CD4-positive, alpha-beta T cell treated with Interleukin-12 subunit alpha and Interleukin-12 subunit beta, for 1 hour (primary cell): ENCODE measurements at regions not wholly inside any gene's neighbourhood (a gene's known extent, or its start where the extent isn't known, plus 50 kb on each side); places are given as distances from the start of the nearest gene placed in this dataset.

Source experiments
- DNase-seq: peaks from one replicate; pipeline ENCODE4 v3.0.0-alpha.2; 2020

DNA sequence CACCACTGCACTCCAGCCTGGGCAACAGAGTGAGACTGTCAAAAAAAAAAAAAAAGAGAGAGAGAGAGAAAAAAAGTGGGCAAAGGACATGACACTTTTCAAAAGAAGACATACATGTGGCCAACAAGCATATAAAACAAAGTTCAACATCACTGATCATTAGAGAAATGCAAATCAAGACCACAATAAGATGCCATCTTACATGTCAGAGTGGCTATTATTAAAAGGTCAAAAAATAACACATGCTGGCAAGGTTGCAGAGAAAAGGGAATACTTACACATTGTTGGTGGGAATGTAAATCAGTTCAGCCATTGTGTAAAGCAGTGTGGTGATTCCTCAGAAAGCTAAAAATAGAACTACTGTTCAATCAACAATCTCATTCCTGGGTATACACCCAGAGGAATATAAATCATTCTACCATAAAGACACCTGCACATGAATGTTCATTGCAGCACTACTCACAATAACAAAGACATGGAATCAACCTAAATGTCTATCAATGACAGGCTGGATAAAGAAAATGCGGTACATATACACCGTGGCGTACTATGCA lies 94.9 kb upstream of the TRIM2 start:
- no peak for DNase-seq

DNA sequence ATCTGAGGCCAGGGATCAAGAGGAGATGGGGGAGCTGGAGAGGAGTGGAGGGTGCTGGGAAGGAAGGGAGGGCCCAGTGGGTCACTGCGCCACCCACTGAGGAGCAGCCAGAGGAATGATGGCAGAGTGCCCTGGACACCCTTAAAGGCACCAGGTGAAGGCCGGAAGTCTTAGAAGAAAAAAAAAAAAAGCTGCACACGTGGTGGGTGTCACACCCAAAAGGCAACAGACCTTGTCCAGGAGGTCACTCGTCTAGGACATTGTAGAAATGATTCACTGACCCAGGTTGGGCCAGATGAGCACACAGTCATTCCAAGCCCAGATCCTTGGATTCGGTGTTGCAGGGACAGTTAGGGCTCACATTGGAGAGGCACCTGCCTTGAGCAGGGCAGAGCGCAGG lies 93.5 kb upstream of the TRIM2 start:
- DNase-seq: no peak

DNA sequence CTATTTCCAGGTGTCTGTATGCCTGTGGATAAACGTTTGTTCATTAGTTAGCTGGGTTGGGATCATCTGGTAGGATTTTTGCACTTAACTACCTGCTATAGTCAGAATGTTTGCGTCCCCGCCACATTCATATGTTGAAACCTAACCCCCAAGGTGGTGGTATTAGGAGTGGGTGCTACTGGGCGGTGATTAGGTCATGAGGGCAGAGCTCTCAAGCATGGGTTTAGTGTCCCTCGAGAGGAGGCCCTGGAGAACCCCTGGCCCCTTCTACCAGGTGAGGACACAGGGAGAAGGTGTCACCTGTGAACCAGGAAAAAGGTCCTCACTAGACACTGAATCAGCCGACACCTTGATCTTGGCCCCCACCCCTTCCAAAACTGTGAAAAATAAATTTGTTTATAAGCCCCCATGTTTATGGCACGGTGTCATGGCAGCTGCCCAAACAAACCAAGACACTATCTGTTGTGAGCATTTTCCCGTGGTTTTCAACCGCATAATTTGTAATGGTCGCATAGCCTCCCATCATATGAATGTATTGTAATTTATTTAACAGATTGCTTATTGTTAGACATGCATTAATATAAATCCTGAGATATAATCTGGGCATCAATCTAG lies 92.7 kb upstream of the TRIM2 start:
- no peak for DNase-seq

DNA sequence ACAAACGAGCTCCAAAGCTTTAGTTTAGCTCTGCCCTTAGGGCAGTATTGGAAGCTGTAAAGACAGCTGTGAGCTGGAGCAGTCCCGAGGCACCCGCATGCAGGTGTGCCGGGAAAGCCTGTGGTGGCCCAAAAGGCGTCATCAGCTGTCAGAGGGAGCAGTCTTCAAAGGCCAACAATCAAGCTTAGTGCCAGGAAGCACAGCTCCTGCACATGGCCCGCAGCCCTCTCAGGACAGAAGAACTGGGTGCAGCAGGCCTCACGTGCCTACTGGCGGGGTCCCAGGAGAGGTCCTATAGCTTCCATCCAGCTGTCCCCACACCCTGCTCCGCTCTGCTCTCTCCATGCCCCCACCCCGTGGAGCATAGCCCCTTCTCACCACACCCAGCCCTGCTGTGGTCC lies 92.2 kb upstream of the TRIM2 start:
- peak; percentile 19 for DNase-seq

DNA sequence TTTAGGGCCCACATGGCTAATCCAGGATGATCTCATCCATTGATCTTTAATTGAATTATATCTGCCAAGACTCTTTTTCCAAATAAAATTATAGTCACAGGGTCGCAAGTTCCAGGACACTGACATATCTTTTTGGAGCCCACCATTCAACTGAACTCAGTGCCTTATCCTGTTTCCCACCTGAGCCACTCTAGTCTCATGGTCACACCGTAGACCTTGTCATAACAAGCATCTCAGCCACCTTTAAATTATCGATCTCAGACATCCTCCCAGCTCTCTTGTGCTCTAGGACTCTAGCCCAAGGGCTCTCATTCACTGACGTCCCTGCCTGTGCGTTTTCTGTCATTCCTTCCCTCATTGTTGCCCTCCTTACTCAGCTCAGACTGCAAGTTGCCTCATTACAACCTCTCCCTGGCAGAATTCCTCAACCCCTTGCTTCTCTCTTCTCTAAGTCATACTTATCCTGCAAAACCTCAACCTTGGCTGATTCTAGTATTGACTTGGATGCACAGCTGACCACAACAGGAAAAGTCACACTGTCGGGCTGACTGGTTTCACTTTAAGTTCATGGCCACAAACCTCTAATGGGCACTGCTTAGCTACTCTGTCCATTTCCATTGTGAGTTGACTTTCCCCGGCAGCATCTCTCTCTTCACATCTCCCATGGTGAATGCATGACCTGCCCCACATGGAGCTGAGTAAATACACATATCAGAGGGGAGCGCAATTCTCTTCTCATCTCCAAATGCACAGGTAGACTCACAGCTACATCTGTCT lies 91.0 kb upstream of the TRIM2 start:
- DNase-seq: no peak

DNA sequence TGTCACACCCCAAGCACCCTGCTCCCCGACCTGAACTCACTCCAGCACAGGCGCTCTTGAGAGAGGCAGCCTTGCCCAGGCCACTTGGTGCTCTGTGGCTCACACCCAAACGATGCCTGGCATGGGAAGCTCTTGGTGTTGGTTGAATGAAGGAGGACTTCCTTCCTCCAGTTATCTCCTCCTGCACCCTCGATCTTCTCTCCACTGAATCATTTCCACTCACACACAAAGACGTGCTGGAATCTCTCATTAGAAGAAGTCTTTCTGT lies 90.5 kb upstream of the TRIM2 start:
- no peak for DNase-seq

DNA sequence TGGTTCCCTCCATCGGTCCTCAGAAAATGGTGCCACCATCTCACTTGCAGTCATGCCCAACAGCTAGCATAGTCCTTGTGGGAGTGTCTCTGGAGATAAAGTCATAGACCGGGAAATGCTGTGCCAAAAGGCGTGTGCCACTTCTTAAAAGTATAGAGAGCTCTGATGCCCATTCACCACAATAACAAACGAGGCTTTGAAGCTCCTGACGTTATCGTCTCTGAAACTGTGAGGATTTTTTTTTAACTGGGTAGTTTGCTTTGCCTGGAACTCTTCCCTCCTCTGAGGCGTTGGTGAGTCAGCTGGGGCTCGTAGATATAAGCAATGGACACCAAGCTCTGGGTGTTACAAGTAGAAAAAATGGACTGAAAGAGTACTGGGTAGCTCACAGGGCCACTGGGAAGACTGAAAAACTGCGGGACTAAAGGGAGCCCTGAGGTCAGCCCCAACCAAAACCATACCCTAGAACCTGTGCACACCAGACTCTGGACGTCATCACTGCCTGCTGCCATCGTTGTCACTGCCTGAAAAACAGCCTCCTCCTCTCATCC lies 89.4 kb upstream of the TRIM2 start:
- DNase-seq: peak; percentile 60

DNA sequence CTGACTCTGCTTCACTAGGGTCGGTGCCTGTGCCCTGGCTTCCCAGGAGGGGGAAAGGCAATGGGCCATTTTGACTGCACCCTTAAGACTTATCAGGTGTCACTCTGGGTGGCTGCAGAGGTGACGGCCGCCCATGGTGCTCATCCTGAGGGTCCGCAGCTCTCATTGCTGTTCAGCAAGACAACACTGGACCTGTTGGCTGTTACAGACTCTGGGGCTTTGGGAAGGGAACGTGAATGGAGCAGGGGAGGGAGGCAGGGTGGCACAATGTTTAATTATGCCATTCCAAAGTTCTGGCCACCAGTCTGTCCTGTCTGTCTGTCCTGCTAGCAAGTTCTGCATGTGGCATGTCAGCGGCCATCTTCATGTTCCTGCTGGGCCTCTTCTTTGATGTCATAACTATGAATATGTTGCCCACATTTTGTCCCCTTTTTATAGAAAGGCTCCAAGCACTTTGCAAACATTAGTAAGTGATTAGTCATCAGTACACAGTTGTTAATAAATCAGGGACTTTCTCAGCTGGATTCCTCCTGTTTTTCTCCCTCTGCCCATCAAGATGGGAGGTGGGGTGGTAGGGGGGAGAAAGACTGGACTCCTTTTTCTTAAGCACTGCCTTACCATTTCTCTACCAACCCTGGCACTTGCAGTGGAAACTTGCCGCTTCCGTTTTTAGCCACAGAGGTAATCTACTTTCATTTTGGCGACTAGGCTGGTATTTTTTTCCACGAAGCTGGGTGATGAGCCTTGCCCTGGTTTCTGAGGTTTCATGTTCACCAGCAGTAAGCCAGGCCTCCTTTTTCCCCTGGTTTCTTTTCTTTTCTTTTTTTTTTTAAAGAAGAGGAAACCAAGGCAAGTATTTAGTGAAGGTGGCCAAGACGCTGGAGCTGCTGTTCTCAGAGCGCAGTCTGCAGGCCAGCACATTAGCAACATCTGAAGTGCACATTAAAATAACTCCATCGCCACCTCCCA lies 88.6 kb upstream of the TRIM2 start:
- peak; percentile 78 for DNase-seq

DNA sequence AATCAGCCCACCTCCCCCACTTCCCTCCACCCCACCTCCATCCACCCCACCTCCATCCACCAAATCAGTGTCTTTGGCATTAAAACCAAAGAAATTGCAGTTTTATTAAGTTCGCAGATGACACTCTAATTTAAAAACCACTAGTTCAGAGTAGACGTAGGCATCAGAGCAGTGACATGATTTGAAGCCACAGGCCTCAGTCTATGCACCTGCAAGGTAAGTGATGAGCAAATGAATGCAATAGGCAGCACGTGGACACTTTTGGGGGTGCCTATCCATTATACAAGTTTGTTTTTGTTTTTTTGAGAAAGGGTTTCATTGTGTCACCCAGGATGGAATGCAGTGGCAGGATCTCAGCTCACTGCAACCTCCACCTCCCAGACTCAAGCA lies 88.0 kb upstream of the TRIM2 start:
- DNase-seq: peak; percentile 18

DNA sequence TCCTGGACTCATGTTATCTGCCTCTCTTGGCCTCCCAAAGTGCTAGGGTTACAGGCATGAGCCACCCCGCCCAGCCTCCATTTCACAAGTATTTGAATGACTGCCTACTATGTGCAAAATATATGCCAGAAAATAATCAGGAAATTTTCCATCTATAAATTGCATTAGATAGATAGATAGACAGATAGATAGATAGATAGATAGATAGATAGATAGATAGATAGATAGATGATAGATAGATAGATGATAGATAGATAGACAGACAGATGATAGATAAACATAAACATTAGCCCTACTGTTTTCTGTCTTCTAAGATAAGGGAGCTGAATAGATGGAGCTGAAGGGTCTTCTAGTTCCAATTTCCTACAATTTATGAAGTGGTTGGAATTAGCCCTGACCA lies 87.4 kb upstream of the TRIM2 start:
- DNase-seq: no peak

DNA sequence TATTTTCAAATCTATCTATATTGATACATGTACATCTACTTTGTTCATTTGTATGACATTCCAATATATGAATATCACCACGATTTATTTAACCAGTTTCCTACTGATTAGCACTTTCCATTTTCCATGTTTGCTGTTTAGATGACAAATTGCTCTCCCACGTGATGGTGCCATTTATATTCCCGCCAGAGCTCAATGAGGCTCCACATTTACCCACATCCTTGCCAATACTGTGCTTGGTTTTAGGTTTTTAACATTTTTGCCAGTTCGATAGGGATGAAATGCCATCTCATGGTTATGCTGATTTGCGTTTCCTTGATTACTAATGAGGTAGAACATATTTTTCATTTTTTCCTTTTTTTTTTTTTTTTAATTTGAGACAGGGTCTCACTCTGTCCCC lies 86.7 kb upstream of the TRIM2 start:
- no peak for DNase-seq

DNA sequence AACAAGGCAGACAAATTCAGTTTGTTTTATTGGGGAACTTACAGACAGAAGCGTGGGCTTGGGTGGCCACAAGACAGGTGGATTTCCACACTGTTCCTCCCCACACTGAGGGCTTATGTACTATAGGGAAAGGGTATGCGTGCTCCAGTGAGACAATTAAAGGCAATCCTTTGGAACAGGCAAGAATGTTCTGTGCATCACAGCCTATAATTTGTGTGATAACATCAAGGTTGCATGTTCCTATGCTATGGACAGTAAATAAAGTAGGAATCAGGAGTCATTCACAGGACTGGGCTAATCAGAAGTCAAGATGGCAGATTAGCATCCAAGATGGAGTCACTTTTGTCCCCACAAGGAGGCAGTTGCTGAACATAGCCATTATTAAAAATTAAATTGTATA lies 84.6 kb upstream of the TRIM2 start:
- no peak for DNase-seq

DNA sequence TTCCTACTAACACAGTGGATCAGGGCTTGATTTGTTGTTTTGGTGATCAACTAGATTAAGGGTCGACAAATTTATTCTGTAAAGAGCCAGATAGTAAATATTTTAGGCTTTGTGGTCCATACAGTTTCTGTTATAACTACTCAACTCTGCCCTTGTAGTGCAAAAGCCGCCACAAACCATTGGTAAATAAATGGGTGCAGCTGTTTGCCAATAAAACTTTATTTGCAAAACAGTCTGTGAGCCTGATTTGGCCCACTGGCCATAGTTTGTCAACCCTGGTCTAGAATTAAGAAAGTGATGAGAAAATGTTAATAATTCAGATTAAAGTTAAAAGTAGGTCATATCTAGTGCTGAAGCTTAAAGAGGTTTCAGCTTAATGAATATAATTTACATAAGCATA lies 84.0 kb upstream of the TRIM2 start:
- no peak for DNase-seq

DNA sequence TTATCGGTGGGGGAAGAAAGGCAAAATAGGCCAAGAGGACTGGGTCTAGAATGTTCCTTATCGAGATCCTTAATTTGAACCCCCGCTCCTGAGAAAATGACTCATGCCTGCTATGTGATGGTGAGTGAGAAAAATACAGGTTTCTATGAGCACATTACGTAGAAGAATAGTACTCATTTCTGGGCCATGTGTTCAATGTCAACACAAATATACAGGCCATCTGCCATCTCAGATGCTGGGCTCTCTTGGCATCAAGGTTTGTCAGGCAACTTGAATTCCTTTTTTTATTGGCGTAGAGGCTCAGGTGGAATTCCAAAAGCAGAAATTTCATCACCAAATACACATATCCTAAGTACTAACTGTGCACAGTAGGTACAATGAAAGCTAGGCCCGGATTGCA lies 81.4 kb upstream of the TRIM2 start:
- DNase-seq: no peak

DNA sequence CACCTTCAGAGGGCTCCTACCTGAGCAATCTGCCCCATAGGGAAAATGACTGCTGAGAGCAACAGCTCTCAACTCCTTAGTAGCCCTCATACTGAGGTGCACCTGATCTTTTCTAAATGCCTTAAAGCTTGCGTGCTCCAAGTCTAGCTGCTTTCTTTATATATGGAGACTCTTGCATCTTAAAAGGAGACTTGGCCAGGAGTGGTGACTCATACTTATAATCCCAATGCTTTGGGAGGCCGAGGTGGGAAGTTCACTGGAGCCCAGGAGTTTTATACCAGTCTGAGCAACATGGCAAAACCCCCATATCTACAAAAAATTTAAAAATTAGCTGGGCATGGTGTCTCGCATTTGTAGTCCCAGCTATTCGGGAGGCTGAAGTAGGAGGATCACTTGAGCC lies 78.1 kb upstream of the TRIM2 start:
- DNase-seq: no peak

DNA sequence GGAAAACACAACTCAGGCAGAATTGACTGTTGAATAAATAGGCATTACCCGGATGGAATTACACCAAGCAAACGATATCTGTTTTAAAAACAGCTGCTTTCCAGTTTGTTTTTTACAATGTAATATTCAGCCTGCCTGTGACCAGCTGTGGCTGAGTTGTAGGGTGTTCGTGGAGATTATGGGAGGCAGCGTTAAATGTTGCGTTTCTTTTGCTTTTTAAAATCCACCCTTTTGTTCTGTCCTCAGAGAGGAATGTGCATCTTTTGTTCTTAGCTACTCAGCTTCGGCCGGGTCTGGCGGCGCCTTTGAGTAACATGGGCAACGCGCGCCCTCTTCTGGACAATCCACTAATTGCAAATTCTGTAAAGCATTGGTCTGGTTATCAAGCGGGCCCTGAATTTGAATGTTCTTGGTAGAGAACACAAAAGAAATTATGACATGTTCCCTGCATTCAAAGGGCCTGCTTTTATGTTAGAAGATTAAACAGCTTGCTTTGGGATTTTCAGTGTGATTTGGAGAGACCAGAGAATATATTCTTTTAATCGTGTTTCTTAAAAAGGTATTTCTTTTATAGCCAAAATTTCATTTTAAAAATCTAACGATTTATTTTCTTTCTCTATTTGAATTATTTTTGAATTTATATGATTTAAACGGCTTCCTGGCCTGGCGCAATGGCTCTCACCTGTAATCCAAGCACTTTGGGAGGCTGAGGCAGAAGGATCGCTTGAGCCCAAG lies 76.3 kb upstream of the TRIM2 start:
- peak; percentile 85 for DNase-seq

DNA sequence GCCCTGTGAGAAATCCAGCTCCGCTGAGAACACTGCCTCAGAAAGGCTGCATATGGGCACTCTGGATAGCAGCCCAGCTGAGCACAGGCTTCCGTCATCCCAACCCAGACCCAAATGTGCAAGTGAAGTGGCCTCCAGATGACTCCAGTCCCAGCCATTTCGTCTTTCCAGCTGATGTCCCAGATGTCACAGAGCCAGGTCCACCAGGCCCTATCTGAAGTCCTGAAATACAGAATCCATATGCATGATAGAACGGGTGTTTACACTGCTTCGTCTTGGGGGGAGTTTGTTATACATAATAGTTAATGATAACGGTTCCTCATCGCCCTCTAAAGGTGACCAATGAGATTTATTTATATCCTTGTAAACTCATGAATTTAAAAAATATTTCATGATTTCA lies 72.6 kb upstream of the TRIM2 start:
- DNase-seq: no peak

DNA sequence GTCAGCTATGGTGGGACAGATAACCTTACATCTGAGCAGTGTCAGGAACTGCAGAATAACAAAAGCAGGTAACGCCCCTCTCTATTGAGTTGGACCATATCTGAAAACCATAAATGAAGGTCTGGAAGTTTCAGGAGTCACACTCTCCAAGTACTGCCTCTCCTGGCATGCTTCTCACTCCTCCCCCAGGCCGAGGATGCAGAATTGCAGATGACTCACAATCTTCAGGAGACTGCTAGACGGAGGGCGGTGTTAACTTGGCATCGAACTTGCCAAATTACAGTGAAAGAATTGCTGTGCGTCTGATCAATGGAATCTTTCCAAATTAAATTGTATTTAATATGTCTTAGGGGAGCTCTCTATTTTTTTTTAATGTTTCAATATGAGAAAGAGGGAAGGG lies 67.1 kb upstream of the TRIM2 start:
- DNase-seq: no peak

DNA sequence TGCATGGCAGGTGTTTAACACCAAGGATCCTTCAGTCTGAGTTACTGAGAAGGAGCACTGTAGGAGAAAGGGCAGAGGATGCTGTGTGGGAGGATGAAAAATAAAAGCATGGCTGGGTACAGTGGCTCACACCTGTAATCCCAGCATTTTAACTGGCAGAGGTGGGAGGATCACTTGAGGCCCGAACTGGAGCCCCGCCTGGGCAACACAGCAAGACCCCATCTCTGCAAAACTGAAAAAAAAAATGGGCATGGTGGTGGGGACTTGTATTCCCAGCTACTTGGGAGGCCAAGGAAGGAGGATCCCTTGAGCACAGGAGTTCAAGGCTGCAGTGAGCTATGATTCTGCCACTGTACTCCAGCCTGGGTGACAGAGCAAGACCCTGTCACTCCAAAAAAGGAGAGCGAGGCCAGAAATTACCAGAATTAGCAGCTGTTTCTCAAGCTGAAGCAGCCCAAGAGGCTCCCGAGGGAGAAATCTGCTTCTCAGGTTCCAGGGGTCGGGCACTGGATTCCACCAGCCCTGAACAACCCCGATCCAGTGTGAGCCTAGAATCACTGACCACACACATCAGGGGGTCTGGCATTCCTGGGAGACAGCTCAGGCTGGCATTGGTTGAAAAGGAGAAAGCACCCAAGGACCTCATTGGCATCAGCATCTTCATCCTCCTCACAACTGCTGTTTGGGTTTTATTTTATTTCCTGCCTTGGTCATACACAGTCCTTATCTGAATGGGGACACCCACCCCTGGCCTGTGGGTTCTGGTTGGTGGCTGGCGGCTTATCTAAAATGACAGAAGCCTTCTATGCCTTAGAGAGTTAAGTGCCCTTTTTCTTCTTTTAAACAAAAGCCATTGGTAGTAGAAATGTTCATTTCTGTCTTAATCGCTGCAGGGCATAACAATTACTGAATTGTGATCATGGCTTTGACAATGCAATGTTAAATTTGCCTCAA lies 66.3 kb upstream of the TRIM2 start:
- DNase-seq: no peak

DNA sequence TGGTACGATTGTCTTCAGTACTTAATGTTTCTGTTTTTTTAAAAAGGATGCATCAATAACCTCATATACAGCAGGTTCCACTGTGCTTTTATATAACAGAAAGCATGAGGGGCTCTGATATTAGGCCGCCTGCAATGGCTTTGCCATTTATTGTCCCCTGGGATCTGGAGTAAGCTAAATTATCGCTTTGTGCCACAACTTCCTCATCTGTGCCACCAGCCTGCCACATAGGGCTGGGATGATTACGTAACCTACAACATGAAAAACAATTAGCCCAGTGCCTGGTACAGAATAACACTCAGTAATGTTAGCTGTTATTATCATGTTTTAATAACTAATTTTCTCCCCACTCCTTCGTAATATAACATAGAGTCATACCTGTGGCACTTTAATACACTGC lies 65.5 kb upstream of the TRIM2 start:
- DNase-seq: no peak

DNA sequence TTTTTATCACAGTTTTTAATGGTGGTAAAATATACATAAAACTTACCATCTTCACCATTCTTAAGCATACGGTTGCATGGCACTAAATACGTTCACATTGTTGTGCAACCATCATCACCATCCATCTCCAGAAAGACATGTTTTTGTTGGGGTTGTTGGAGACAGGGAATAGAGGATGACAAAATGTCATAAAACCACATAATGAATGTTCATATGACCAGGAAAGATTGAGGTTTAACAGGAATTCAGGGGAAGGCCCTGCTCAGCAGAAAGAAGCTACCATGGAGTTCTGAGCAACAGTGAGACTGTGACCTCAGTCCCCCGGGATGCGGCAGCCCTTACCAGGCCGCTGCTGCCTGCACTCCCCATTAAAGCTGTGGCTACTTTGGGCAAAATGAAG lies 63.9 kb upstream of the TRIM2 start:
- no peak for DNase-seq

DNA sequence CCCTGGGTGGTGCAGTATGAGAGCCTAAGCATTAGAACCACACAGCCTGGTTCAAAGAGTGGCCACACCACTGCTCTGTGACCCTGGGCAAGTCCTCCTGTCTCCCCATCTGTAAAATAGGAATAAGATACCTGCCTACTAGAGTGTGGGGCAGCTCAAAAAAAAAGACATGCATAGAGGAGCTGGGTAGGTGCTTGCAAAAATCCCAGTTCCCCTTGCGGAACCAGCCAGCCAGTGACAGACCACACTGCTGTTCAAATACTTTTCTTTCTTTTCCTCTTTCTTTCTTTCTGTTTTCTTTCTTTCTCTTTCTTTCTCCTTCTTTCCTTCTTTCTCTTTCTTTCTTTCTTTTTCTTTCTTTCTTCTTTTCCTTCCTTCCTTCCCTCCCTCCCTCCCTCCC lies 63.0 kb upstream of the TRIM2 start:
- DNase-seq: no peak
